ENCODE measurements at regions not wholly inside any gene's neighbourhood (a gene's known extent, or its start where the extent isn't known, plus 50 kb on each side); places are given as distances from the start of the nearest gene placed in this dataset.

DNA sequence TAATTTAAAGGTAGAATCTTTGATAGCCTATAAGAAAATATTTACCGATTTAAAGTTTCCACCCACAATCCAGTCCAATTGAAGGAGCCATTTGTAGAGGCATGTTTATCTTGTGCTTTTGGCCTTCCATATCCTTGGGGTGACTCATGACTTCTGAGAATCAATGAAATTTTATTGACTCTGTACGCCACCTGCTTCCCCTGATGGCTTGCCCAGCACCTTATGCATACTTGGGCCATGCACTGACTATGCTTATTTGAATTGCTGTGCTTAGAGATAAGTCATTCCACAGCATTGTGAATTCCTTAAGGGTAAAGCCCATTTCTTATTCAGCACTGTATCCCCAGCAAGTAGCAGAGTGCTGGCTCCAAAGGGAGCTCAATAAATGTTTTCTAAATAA lies 954.8 kb upstream of the SEL1L start:
- TF ChIP-seq POLR2AphosphoS5 (IDR thresholded peaks at IDR 0.05) (no peak), EP300 (IDR thresholded peaks at IDR 0.05) (no peak), POLR2A (IDR thresholded peaks at IDR 0.05) (no peak)
- TF ChIP-seq, protein P1, sequence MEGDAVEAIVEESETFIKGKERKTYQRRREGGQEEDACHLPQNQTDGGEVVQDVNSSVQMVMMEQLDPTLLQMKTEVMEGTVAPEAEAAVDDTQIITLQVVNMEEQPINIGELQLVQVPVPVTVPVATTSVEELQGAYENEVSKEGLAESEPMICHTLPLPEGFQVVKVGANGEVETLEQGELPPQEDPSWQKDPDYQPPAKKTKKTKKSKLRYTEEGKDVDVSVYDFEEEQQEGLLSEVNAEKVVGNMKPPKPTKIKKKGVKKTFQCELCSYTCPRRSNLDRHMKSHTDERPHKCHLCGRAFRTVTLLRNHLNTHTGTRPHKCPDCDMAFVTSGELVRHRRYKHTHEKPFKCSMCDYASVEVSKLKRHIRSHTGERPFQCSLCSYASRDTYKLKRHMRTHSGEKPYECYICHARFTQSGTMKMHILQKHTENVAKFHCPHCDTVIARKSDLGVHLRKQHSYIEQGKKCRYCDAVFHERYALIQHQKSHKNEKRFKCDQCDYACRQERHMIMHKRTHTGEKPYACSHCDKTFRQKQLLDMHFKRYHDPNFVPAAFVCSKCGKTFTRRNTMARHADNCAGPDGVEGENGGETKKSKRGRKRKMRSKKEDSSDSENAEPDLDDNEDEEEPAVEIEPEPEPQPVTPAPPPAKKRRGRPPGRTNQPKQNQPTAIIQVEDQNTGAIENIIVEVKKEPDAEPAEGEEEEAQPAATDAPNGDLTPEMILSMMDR (IDR thresholded peaks at IDR 0.05), result no peak
- no peaks in the 10 kb centered on the region for H3K27me3 ChIP-seq
- 64% methylated on average over 2 of the region's 2 CpGs for WGBS
- no peaks in the 10 kb centered on the region for H3K9me3 ChIP-seq
- H3K4me1 ChIP-seq, result no peaks in the 10 kb centered on the region
- no peak overlapping the region for H3K4me3 ChIP-seq
- DNase-seq (ENCODE audit: low spot score in 2 of 2), result no peak
- no peak overlapping the region for H3K27ac ChIP-seq
- no peaks in the 10 kb centered on the region for H3K36me3 ChIP-seq

DNA sequence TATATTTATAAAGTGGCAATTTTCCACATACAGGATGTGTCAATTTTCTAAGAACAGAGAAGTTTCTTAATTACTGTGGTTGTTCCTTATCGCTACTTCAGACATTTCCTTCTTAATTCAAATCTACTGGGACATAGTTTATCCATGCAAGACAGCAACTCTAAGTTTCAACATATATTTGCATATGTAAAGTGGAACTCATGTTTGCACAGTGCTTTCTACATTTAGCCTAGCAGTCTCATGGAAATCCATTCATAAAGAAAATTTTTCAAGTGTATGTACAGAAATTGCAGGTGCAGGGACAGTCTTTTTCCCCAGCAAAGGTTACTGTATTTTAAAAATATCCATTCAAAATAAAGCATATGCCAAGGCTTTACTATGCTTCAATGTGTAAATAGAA lies 956.7 kb upstream of the SEL1L start:
- TF ChIP-seq, protein P1 (IDR thresholded peaks at IDR 0.05), result no peak
- Histone ChIP-seq H3K4me3 (no peak overlapping the region), H3K9me3 (no peaks in the 10 kb centered on the region), H3K4me1 (no peaks in the 10 kb centered on the region), H3K27ac (no peak overlapping the region), H3K27me3 (no peaks in the 10 kb centered on the region), H3K36me3 (no peaks in the 10 kb centered on the region)
- WGBS, result 80% methylated on average over 1 of the region's 1 CpG
- no peak for DNase-seq (ENCODE audit: low spot score in 2 of 2)

DNA sequence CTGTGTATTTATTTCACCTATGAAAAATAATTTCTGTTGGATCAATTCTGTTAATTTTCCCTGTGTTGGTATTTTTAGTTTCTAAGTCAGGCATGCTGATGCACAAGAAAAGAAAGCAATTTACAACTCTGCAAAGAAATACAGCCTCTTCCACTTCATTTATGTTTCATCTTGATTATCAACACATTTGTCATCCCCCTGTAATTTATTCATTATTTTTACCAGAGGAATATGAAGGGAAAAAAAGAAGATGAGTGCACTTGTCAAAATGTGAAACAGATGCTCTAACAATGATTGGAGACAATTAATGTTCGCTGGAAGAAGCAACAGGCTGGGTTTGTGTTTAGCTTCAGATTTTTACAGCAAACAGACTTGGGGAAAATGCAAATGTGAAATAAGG lies 958.5 kb upstream of the SEL1L start:
- Histone ChIP-seq H3K4me3 (no peak overlapping the region), H3K27me3 (no peaks in the 10 kb centered on the region), H3K4me1 (no peaks in the 10 kb centered on the region), H3K9me3 (no peaks in the 10 kb centered on the region), H3K27ac (no peak overlapping the region), H3K36me3 (no peaks in the 10 kb centered on the region)
- TF ChIP-seq POLR2A (IDR thresholded peaks at IDR 0.05) (no peak), POLR2AphosphoS5 (IDR thresholded peaks at IDR 0.05) (no peak), EP300 (IDR thresholded peaks at IDR 0.05) (no peak)
- TF ChIP-seq, protein P1 (IDR thresholded peaks at IDR 0.05), result no peak
- 62% methylated on average over 1 of the region's 1 CpG for WGBS
- no peak for DNase-seq (ENCODE audit: low spot score in 2 of 2)

DNA sequence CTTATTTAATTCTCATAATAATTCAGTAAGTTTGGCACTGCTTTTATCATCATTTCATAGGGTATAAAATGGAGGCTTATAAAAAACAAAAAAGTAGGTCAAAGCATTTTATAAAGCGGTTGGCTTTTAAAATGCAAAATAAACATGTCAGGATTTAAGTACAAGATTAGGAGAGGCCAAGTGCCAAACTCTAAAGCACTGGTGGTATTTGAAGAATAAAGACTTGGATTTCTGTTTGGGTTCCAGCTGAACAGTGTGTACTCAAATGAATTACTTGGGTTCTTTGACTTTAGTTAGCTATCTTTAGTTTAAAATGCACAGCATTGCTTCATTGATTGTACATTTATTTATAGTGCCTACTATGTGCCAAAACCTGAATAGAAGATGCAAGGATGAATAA lies 966.6 kb upstream of the SEL1L start:
- Histone ChIP-seq H3K4me3 (no peak overlapping the region), H3K27me3 (no peaks in the 10 kb centered on the region), H3K9me3 (no peaks in the 10 kb centered on the region), H3K27ac (no peak overlapping the region), H3K4me1 (no peaks in the 10 kb centered on the region), H3K36me3 (no peaks in the 10 kb centered on the region)
- DNase-seq (ENCODE audit: low spot score in 2 of 2), result no peak
- no peak for TF ChIP-seq POLR2A (IDR thresholded peaks at IDR 0.05)
- no peak for TF ChIP-seq POLR2AphosphoS5 (IDR thresholded peaks at IDR 0.05)
- TF ChIP-seq, protein P1 (IDR thresholded peaks at IDR 0.05), result no peak
- TF ChIP-seq EP300 (IDR thresholded peaks at IDR 0.05), result no peak
- 54% methylated on average over 1 of the region's 1 CpG for WGBS

DNA sequence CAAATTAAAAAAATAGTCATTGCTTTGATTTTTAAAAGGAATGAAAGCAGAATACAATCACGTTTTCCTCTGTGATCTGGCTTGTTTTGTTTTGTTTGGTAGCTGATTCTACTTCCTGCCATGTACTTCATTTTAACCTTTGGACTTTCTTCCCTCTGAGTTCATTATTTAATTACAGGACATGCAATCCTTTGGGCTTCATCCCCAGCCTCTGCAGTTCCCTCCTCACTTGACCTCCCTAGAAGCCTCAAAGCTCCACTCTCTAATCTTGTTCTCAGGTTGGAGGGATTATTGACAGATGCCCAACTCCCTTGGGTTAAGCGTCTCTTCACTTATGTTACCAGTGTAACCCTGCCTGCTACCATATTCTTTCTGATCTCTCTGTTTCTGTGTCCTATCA lies 967.9 kb upstream of the SEL1L start:
- no peaks in the 10 kb centered on the region for H3K4me1 ChIP-seq
- no peaks in the 10 kb centered on the region for H3K36me3 ChIP-seq
- H3K9me3 ChIP-seq, result no peaks in the 10 kb centered on the region
- TF ChIP-seq EP300 (IDR thresholded peaks at IDR 0.05) (no peak), POLR2A (IDR thresholded peaks at IDR 0.05) (no peak), POLR2AphosphoS5 (IDR thresholded peaks at IDR 0.05) (no peak)
- TF ChIP-seq, protein P1 (IDR thresholded peaks at IDR 0.05), result no peak
- no peak for DNase-seq (ENCODE audit: low spot score in 2 of 2)
- no peak overlapping the region for H3K27ac ChIP-seq
- WGBS, result 64% methylated on average over 2 of the region's 2 CpGs
- no peak overlapping the region for H3K4me3 ChIP-seq
- no peaks in the 10 kb centered on the region for H3K27me3 ChIP-seq
